ENCODE measurements at regions not wholly inside any gene's neighbourhood (a gene's known extent, or its start where the extent isn't known, plus 50 kb on each side); places are given as distances from the start of the nearest gene placed in this dataset.
A peak's percentile ranks its signal among the peaks of the same experiment; 100 is the strongest.

DNA sequence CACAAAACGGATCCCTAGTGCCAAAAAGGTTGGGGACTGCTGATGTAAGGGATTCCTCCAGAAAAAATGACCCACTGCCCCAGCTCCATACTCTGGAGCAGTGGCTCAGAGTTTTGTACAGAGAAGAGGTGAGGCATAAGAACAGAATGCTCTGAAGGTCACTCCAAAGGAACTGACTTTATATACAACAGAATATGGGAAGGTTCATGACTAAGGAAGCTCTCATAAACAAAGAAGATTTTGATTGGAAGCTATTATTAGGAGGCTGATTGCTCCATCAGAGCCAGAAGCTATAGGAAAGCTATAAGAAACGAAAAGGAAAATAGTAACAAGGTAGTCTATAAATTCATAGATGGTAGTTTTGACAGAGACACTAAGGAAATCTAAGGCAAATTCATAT lies 203.1 kb downstream of the SLC7A11 start:
- no peak for TF ChIP-seq ZFX (IDR thresholded peaks at IDR 0.05)
- TF ChIP-seq, protein P1, sequence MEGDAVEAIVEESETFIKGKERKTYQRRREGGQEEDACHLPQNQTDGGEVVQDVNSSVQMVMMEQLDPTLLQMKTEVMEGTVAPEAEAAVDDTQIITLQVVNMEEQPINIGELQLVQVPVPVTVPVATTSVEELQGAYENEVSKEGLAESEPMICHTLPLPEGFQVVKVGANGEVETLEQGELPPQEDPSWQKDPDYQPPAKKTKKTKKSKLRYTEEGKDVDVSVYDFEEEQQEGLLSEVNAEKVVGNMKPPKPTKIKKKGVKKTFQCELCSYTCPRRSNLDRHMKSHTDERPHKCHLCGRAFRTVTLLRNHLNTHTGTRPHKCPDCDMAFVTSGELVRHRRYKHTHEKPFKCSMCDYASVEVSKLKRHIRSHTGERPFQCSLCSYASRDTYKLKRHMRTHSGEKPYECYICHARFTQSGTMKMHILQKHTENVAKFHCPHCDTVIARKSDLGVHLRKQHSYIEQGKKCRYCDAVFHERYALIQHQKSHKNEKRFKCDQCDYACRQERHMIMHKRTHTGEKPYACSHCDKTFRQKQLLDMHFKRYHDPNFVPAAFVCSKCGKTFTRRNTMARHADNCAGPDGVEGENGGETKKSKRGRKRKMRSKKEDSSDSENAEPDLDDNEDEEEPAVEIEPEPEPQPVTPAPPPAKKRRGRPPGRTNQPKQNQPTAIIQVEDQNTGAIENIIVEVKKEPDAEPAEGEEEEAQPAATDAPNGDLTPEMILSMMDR (conservative IDR thresholded peaks at IDR 0.05), result no peak

DNA sequence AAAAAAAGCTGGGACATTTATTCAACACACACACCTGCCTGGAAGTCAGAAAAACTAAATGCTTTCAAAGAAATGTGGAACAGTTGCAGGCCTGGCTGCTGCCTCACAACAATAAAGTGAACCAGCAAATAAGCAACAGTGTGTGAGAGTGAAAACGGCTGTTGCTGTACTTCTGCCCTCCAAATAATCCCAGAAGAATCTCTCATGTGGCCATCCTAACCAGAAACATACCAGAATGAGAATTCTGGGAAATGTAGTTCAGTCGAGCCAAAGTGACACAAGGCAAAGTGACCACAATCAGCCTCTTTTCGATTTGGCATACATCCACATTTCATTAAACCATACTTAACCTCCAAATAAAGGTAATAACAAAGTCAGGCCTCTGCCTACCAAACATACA lies 204.5 kb downstream of the SLC7A11 start:
- H3K27ac ChIP-seq, result no peak overlapping the region
- TF ChIP-seq ZFX (IDR thresholded peaks at IDR 0.05), result no peak
- TF ChIP-seq, protein P1 (conservative IDR thresholded peaks at IDR 0.05), result no peak

More for the DNA sequence above, 203.1 kb downstream of the SLC7A11 start:
- H3K27ac ChIP-seq, result no peak overlapping the region

DNA sequence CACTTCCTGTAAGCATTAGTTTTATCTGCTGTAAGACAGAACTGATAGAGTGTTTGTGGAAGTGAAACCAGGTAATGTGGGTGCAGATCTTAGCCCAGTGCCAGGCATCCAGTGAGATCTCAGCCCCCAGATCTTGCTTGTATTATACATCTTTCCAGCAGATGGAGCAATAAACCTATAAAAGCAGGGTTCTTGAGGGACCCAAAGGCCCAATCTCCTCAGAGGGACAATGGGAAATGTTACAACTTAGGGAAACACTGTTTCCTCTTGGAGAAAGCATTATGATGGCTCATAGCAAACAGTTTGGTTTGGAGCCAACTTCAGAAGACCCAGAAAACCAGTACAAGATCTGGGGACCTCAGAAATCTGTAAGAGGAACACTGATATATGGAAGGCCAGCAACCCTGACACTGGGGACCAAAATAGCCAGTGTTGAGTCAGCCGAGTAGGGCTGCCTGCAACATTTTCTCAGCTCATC lies 206.3 kb downstream of the SLC7A11 start:
- TF ChIP-seq, protein P1 (conservative IDR thresholded peaks at IDR 0.05), result peak; percentile 56
- TF ChIP-seq ZFX (IDR thresholded peaks at IDR 0.05), result no peak
- no peak overlapping the region for H3K27ac ChIP-seq

DNA sequence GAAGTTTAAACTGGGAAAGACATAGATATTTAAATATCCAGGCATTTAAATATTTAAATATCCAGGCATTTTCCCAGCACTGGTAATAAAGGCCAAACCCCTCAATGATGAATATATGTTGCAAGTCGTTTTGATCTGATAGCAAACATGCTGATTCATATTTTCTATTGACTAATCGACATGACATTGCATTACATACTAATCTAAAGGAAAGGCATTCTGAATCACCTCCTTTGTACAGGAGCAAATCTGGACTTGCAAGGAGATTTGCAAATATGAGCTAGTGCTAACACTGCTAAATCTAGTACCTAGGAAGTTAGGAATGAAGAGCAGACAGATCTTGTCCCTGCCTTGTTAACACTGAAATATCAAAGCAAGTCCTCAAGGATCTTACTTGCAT lies 207.3 kb downstream of the SLC7A11 start:
- H3K27ac ChIP-seq, result no peak overlapping the region
- TF ChIP-seq, protein P1 (conservative IDR thresholded peaks at IDR 0.05), result no peak
- no peak for TF ChIP-seq ZFX (IDR thresholded peaks at IDR 0.05)

DNA sequence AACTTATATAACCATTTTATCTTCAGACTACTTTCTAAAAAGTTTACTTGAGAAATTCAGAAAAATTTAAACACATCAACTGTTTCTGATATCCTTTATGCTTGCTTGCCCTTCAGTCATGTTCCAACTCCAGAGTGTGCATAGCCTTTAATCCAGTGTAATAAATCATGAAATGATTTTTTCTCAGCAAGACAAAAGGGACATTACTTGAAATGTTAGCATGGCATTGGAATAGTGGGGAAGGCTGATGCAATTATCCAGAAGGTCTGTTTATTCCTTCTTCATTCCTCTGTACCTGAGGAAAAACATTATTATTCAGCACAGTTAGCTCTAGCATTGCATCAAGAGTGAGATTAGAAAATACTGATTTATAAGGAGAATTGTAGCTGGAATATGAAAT lies 209.9 kb downstream of the SLC7A11 start:
- TF ChIP-seq, protein P1 (conservative IDR thresholded peaks at IDR 0.05), result no peak
- TF ChIP-seq ZFX (IDR thresholded peaks at IDR 0.05), result no peak
- no peak overlapping the region for H3K27ac ChIP-seq

DNA sequence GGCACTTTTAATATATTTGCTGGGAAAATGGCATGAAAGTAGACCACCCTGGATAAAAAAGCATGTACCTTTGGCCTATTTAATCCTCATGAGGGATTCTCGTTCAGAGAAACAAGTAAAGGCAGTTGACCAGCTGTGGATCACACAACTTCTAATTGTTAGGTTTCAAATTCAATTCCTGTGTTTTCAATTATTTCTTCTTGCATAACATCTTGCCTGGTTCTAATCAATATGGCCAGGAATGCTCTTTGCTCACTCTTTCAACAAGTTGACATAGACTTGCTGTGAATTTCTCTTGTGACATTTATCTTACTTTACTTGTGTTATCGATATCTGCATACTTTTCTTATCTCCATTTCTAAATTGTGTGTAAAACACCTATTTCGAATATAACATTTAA lies 211.8 kb downstream of the SLC7A11 start:
- no peak overlapping the region for H3K27ac ChIP-seq
- TF ChIP-seq ZFX (IDR thresholded peaks at IDR 0.05), result no peak
- TF ChIP-seq, protein P1 (conservative IDR thresholded peaks at IDR 0.05), result no peak

DNA sequence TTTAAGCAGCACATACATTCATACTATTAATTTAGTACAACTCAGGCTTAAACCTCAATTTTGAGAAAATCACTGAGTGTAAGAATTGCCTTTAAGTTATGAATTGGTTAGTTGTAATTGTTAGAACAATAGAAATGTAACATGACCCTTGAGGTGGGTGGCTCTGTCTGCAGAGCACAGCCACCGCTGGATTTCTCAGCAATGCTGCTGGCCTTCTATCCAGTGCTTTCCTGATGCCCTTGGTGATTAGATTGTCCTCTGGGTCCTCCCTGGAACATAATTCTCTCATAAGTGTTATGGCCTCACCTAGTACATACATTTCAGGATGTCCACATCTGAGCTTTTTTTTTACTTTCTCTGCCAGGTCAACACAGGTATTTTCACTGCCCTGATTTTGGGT lies 213.2 kb downstream of the SLC7A11 start:
- TF ChIP-seq, protein P1 (conservative IDR thresholded peaks at IDR 0.05), result no peak
- no peak for TF ChIP-seq ZFX (IDR thresholded peaks at IDR 0.05)

More for the DNA sequence above, 213.2 kb downstream of the SLC7A11 start:
- H3K27ac ChIP-seq, result no peak overlapping the region
